HFFc6 (cell line): ENCODE measurements at regions not wholly inside any gene's neighbourhood (a gene's known extent, or its start where the extent isn't known, plus 50 kb on each side); places are given as distances from the start of the nearest gene placed in this dataset.
"Not testable (repeated sequence)": the region's sequence is repeated elsewhere in the genome, so short reads cannot be mapped to it uniquely, and the experiment has no call there.

Experiments
- DNase-seq: peaks from one replicate; pipeline ENCODE4 v3.0.0-alpha.2; 2018
- H3K27ac Mint-ChIP-seq: 2 replicates; pipeline ENCODE4 v1.8.0; 2020; ENCODE audit warnings: mild to moderate bottlenecking, mixed read lengths
- H3K27me3 Mint-ChIP-seq: 2 replicates; pipeline ENCODE4 v1.8.0; 2021; ENCODE audit warnings: mild to moderate bottlenecking, moderate library complexity, mixed read lengths; ENCODE audit not compliant: insufficient read depth
- H3K36me3 Mint-ChIP-seq: 2 replicates; pipeline ENCODE4 v1.8.0; 2021; ENCODE audit warnings: low read depth, mixed read lengths
- H3K4me1 Mint-ChIP-seq: 2 replicates; pipeline ENCODE4 v1.8.0; 2020; ENCODE audit warnings: low read depth, mixed read lengths
- H3K4me3 Mint-ChIP-seq: 2 replicates; pipeline ENCODE4 v1.8.0; 2020; ENCODE audit warnings: mild to moderate bottlenecking, moderate library complexity, mixed read lengths
- H3K9me3 Mint-ChIP-seq: 2 replicates; pipeline ENCODE4 v1.8.0; 2020; ENCODE audit warnings: mild to moderate bottlenecking, mixed read lengths
- CTCF ChIP-seq: fragments of 200-600 bp; sonication (generic); IDR thresholded peaks from 2 replicates; pipeline ENCODE4 v1.5.0; 2021; ENCODE audit warnings: antibody characterized with exemption, mild to moderate bottlenecking

- H3K9me3 Mint-ChIP-seq = peaks cover 19% of the 10 kb centered on the region
- DNase-seq = no peak
- H3K4me1 Mint-ChIP-seq = no peaks in the 10 kb centered on the region
- no peaks in the 10 kb centered on the region for H3K27me3 Mint-ChIP-seq
- H3K4me3 Mint-ChIP-seq = no peak overlapping the region
- TF ChIP-seq CTCF = no peak
- H3K27ac Mint-ChIP-seq = no peak overlapping the region
- H3K36me3 Mint-ChIP-seq = no peaks in the 10 kb centered on the region
Observed at GRCh38 chr14:83908419-83908818, 1621.5 kb upstream of the FLRT2 start.

GRCh38 chr14:83909507-83909906 lies 1620.4 kb upstream of the FLRT2 start:
- H3K27me3 Mint-ChIP-seq = no peaks in the 10 kb centered on the region
- H3K4me1 Mint-ChIP-seq = no peaks in the 10 kb centered on the region
- H3K36me3 Mint-ChIP-seq = no peaks in the 10 kb centered on the region
- peaks cover 26% of the 10 kb centered on the region for H3K9me3 Mint-ChIP-seq
- no peak overlapping the region for H3K27ac Mint-ChIP-seq
- no peak for TF ChIP-seq CTCF
- no peak for DNase-seq
- no peak overlapping the region for H3K4me3 Mint-ChIP-seq

GRCh38 chr14:83912032-83912642 lies 1617.8 kb upstream of the FLRT2 start:
- no peak overlapping the region for H3K27ac Mint-ChIP-seq
- H3K4me1 Mint-ChIP-seq = no peaks in the 10 kb centered on the region
- H3K4me3 Mint-ChIP-seq = no peak overlapping the region
- H3K27me3 Mint-ChIP-seq = no peaks in the 10 kb centered on the region
- TF ChIP-seq CTCF = no peak
- H3K36me3 Mint-ChIP-seq = no peaks in the 10 kb centered on the region
- peaks cover 37% of the 10 kb centered on the region for H3K9me3 Mint-ChIP-seq
- DNase-seq = no peak

GRCh38 chr14:83913476-83913875 lies 1616.5 kb upstream of the FLRT2 start:
- no peaks in the 10 kb centered on the region for H3K36me3 Mint-ChIP-seq
- H3K27ac Mint-ChIP-seq = no peak overlapping the region
- H3K4me1 Mint-ChIP-seq = no peaks in the 10 kb centered on the region
- H3K27me3 Mint-ChIP-seq = no peaks in the 10 kb centered on the region
- H3K4me3 Mint-ChIP-seq = no peak overlapping the region
- no peak for TF ChIP-seq CTCF
- DNase-seq = no peak
- H3K9me3 Mint-ChIP-seq = peaks cover 41% of the 10 kb centered on the region

DNA sequence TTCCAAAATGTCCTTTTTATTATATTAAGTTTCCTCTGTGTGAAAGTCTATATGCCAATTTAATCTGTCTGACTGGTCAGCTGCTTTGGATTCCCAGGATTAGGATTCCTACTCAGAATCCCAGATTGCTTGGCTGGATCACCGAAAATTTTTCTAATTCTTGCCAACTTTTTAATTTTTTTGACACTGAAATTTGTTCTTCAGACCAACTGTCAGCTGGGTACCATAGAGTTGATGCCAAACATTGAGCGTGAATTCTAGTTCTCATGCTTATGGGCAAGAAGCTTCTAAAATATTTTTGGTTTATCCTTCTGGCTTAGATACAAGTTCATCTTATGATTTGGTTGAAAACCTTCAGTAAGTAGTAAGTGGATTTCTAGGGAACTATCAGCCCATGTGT lies 1611.4 kb upstream of the FLRT2 start:
- DNase-seq = no peak
- Mint-ChIP-seq H3K9me3 (peaks cover 35% of the 10 kb centered on the region), H3K36me3 (no peaks in the 10 kb centered on the region), H3K4me3 (no peak overlapping the region), H3K4me1 (no peaks in the 10 kb centered on the region), H3K27me3 (no peaks in the 10 kb centered on the region), H3K27ac (no peak overlapping the region)
- no peak for TF ChIP-seq CTCF

GRCh38 chr14:83919675-83920074 lies 1610.3 kb upstream of the FLRT2 start:
- H3K4me3 Mint-ChIP-seq, H3K27me3 Mint-ChIP-seq, H3K27ac Mint-ChIP-seq, H3K36me3 Mint-ChIP-seq, DNase-seq, H3K4me1 Mint-ChIP-seq: not testable (repeated sequence)
- H3K9me3 Mint-ChIP-seq = peaks cover 31% of the 10 kb centered on the region
